OCI-LY3 (cell line): ENCODE measurements at regions not wholly inside any gene's neighbourhood (a gene's known extent, or its start where the extent isn't known, plus 50 kb on each side); places are given as distances from the start of the nearest gene placed in this dataset.

Experiments used
- H2AFZ ChIP-seq: fragments of 200-600, 300-600 bp; shearing (Covaris generic); 2 replicates; pipeline ENCODE4 v1.6.0; 2014; ENCODE audit warnings: antibody characterized with exemption, low read depth, low read length
- H3K27ac ChIP-seq: fragments of 200-600, 300-600 bp; sonication (generic); 2 replicates; pipeline ENCODE4 v1.5.1; 2014; ENCODE audit warnings: mild to moderate bottlenecking, low read length, moderate library complexity, mixed read lengths
- H3K27me3 ChIP-seq: fragments of 200-600, 300-600 bp; sonication (generic); 2 replicates; pipeline ENCODE4 v1.6.1; 2014; ENCODE audit warnings: low read depth, low read length, mixed read lengths
- H3K36me3 ChIP-seq: fragments of 200-600, 300-600 bp; sonication (generic); replicated peaks from 2 replicates; pipeline ENCODE3; 2014; ENCODE audit warnings: low read depth, low read length, mixed read lengths
- H3K4me1 ChIP-seq: fragments of 300-600, 200-600 bp; sonication (generic); 2 replicates; pipeline ENCODE4 v1.6.1; 2014; ENCODE audit warnings: low read length, mixed read lengths
- H3K4me2 ChIP-seq: fragments of 200-600, 300-600 bp; sonication (generic); 2 replicates; pipeline ENCODE4 v1.6.1; 2014; ENCODE audit warnings: low read length, mixed read lengths
- H3K4me3 ChIP-seq: fragments of 300-600, 200-600 bp; sonication (generic); 2 replicates; pipeline ENCODE4 v1.5.1; 2014; ENCODE audit warnings: antibody characterized with exemption, mild to moderate bottlenecking, low read length, moderate library complexity
- H3K79me2 ChIP-seq: fragments of 300-600, 200-600 bp; shearing (Covaris generic); 2 replicates; pipeline ENCODE4 v1.6.1; 2014; ENCODE audit warnings: mild to moderate bottlenecking, low read length, mixed read lengths
- H3K9ac ChIP-seq: fragments of 300-600, 200-600 bp; shearing (Covaris generic); 2 replicates; pipeline ENCODE4 v1.6.0; 2014; ENCODE audit warnings: mild to moderate bottlenecking, low read length, moderate library complexity
- H3K9me3 ChIP-seq: fragments of 200-600, 300-600 bp; shearing (Covaris generic); 2 replicates; pipeline ENCODE4 v1.6.1; 2014; ENCODE audit warnings: low read length, mixed read lengths; ENCODE audit not compliant: insufficient read depth
- H4K20me1 ChIP-seq: fragments of 200-600, 300-600 bp; sonication (generic); 2 replicates; pipeline ENCODE4 v1.6.1; 2016; ENCODE audit warnings: low read length, mixed read lengths; ENCODE audit not compliant: insufficient read depth
- CTCF ChIP-seq: fragments of 200-600, 300-600 bp; sonication (generic); IDR thresholded peaks from 2 replicates; pipeline ENCODE4 v1.5.1; 2014; ENCODE audit warnings: antibody characterized with exemption, low read length, low read depth
- EZH2phosphoT487 ChIP-seq: fragments of 200-600 bp; shearing (Covaris generic); IDR thresholded peaks from 2 replicates; pipeline ENCODE4 v1.6.1; 2018; ENCODE audit warnings: antibody characterized with exemption, mixed run types, low read depth

GRCh38 chr14:86665975-86666374 lies 1136.0 kb downstream of the FLRT2 start:
- Histone ChIP-seq H3K79me2 (no peaks in the 10 kb centered on the region), H3K4me2 (no peak overlapping the region), H3K4me1 (no peaks in the 10 kb centered on the region), H3K27ac (no peak overlapping the region), H2AFZ (no peak overlapping the region), H3K9me3 (no peaks in the 10 kb centered on the region), H3K9ac (no peak overlapping the region), H3K4me3 (no peak overlapping the region), H3K36me3 (no peaks in the 10 kb centered on the region), H4K20me1 (no peaks in the 10 kb centered on the region), H3K27me3 (no peaks in the 10 kb centered on the region)
- no peak for TF ChIP-seq EZH2phosphoT487
- no peak for TF ChIP-seq CTCF

GRCh38 chr14:86662334-86662733 lies 1132.4 kb downstream of the FLRT2 start:
- TF ChIP-seq EZH2phosphoT487 (no peak), CTCF (no peak)
- Histone ChIP-seq H3K9me3 (no peaks in the 10 kb centered on the region), H3K27ac (no peak overlapping the region)

GRCh38 chr14:86654558-86655184 lies 1124.7 kb downstream of the FLRT2 start:
- H3K4me3 ChIP-seq, result peak overlapping the region; percentile 67
- no peaks in the 10 kb centered on the region for H3K4me1 ChIP-seq
- H3K4me2 ChIP-seq, result peak overlapping the region; percentile 49
- H4K20me1 ChIP-seq, result no peaks in the 10 kb centered on the region
- H3K36me3 ChIP-seq, result no peaks in the 10 kb centered on the region
- no peaks in the 10 kb centered on the region for H3K79me2 ChIP-seq
- H3K27ac ChIP-seq, result no peak overlapping the region
- TF ChIP-seq CTCF (peak; percentile 86), EZH2phosphoT487 (no peak)
- H3K27me3 ChIP-seq, result no peaks in the 10 kb centered on the region
- H3K9me3 ChIP-seq, result no peaks in the 10 kb centered on the region
- no peak overlapping the region for H3K9ac ChIP-seq
- H2AFZ ChIP-seq, result peak overlapping the region; percentile 39; the same call in 1 of the 2 replicates

More at GRCh38 chr14:86662334-86662733, 1132.4 kb downstream of the FLRT2 start:
- H2AFZ ChIP-seq, result no peak overlapping the region
- no peak overlapping the region for H3K9ac ChIP-seq
- no peaks in the 10 kb centered on the region for H3K36me3 ChIP-seq
- no peak overlapping the region for H3K4me2 ChIP-seq
- no peak overlapping the region for H3K4me3 ChIP-seq
- no peaks in the 10 kb centered on the region for H3K27me3 ChIP-seq
- H4K20me1 ChIP-seq, result no peaks in the 10 kb centered on the region
- no peaks in the 10 kb centered on the region for H3K4me1 ChIP-seq
- no peaks in the 10 kb centered on the region for H3K79me2 ChIP-seq

GRCh38 chr14:86652526-86652925 lies 1122.6 kb downstream of the FLRT2 start:
- H3K4me2 ChIP-seq, result no peak overlapping the region
- no peaks in the 10 kb centered on the region for H4K20me1 ChIP-seq
- H3K27me3 ChIP-seq, result no peaks in the 10 kb centered on the region
- no peaks in the 10 kb centered on the region for H3K36me3 ChIP-seq
- TF ChIP-seq EZH2phosphoT487, result no peak
- no peak for TF ChIP-seq CTCF
- H3K79me2 ChIP-seq, result no peaks in the 10 kb centered on the region
- no peaks in the 10 kb centered on the region for H3K9me3 ChIP-seq
- no peak overlapping the region for H3K9ac ChIP-seq
- H3K4me1 ChIP-seq, result no peaks in the 10 kb centered on the region
- H3K4me3 ChIP-seq, result no peak overlapping the region
- H3K27ac ChIP-seq, result no peak overlapping the region
- H2AFZ ChIP-seq, result no peak overlapping the region
